Activated B cell treated with CpG ODN at 0.5 μM for 24 hours (primary cell): ENCODE measurements at regions not wholly inside any gene's neighbourhood (a gene's known extent, or its start where the extent isn't known, plus 50 kb on each side); places are given as distances from the start of the nearest gene placed in this dataset.

Experiments used
- ATAC-seq: fragments of 200-7000 bp; cut with Tn5 transposase; one replicate; pipeline ENCODE4 v1.10.0; 2021; ENCODE audit warnings: low read depth, mild to moderate bottlenecking, moderate library complexity
- CTCF ChIA-PET: fragments of 350-600 bp; sonication (Branson Sonifier 250); formaldehyde crosslinking; loops from one replicate; lab custom pipeline; 2021; ENCODE audit warnings: antibody characterized with exemption; lab: Charles Lee
- POLR2A ChIA-PET: fragments of 350-600 bp; sonication (Branson Sonifier 250); formaldehyde crosslinking; loops from one replicate; lab custom pipeline; 2021; ENCODE audit warnings: antibody characterized with exemption; lab: Charles Lee
- DNase-seq: peaks from one replicate; pipeline ENCODE4 v3.0.0; 2022
- H3K27ac Mint-ChIP-seq: one replicate; pipeline ENCODE4 v1.8.0; 2020; ENCODE audit warnings: mixed read lengths
- H3K27me3 Mint-ChIP-seq: one replicate; pipeline ENCODE4 v1.8.0; 2021; ENCODE audit warnings: mixed read lengths
- H3K36me3 Mint-ChIP-seq: one replicate; pipeline ENCODE4 v1.8.0; 2021; ENCODE audit warnings: low read depth, mixed read lengths
- H3K4me1 Mint-ChIP-seq: one replicate; pipeline ENCODE4 v1.8.0; 2021; ENCODE audit warnings: mixed read lengths
- H3K4me3 Mint-ChIP-seq: one replicate; pipeline ENCODE4 v1.8.0; 2020; ENCODE audit warnings: mild to moderate bottlenecking, mixed read lengths
- H3K9me3 Mint-ChIP-seq: one replicate; pipeline ENCODE4 v1.8.0; 2020; ENCODE audit warnings: mixed read lengths
- CTCF ChIP-seq: fragments of 200-600 bp; IDR thresholded peaks from one replicate; pipeline ENCODE4 v1.8.0; 2022; ENCODE audit warnings: antibody characterized with exemption, mild to moderate bottlenecking
- intact Hi-C: fragments of 100-400 bp; cut with micrococcal nuclease; formaldehyde crosslinking; loops from one replicate; pipeline ENCODE4 v1.15.1; 2024

- H3K27ac Mint-ChIP-seq: no peak overlapping the region
- CTCF ChIA-PET: no interaction called here
- no peak for DNase-seq
These were observed 145.3 kb upstream of the SGCD start for GRCh38 chr5:156181656-156182055.

GRCh38 chr5:156182174-156182967, 144.6 kb upstream of the SGCD start:
- ChIA-PET CTCF (no interaction called here), POLR2A (no interaction called here)
- intact Hi-C loops: no loop called here
- Mint-ChIP-seq H3K9me3 (no peaks in the 10 kb centered on the region), H3K4me1 (no peaks in the 10 kb centered on the region), H3K27me3 (no peaks in the 10 kb centered on the region), H3K36me3 (no peaks in the 10 kb centered on the region), H3K4me3 (no peak overlapping the region), H3K27ac (no peak overlapping the region)
- no peak for DNase-seq
- no peak for ATAC-seq
- TF ChIP-seq CTCF: no peak

More at GRCh38 chr5:156181656-156182055, 145.3 kb upstream of the SGCD start:
- Mint-ChIP-seq H3K36me3 (no peaks in the 10 kb centered on the region), H3K27me3 (no peaks in the 10 kb centered on the region), H3K4me1 (no peaks in the 10 kb centered on the region), H3K9me3 (no peaks in the 10 kb centered on the region), H3K4me3 (no peak overlapping the region)
- intact Hi-C loops: no loop called here
- POLR2A ChIA-PET: no interaction called here
- no peak for ATAC-seq
- no peak for TF ChIP-seq CTCF

GRCh38 chr5:156186760-156187159, 140.2 kb upstream of the SGCD start:
- TF ChIP-seq CTCF: no peak
- no peak for DNase-seq
- Mint-ChIP-seq H3K9me3 (no peaks in the 10 kb centered on the region), H3K36me3 (no peaks in the 10 kb centered on the region), H3K27me3 (no peaks in the 10 kb centered on the region), H3K27ac (no peak overlapping the region), H3K4me1 (no peaks in the 10 kb centered on the region), H3K4me3 (no peak overlapping the region)
- ATAC-seq: no peak
- ChIA-PET CTCF (no interaction called here), POLR2A (no interaction called here)
- intact Hi-C loops: no loop called here

GRCh38 chr5:156188016-156188415, 138.9 kb upstream of the SGCD start:
- CTCF ChIA-PET: no interaction called here
- DNase-seq: no peak
- Mint-ChIP-seq H3K4me3 (no peak overlapping the region), H3K4me1 (no peaks in the 10 kb centered on the region), H3K36me3 (no peaks in the 10 kb centered on the region), H3K27ac (no peak overlapping the region), H3K27me3 (no peaks in the 10 kb centered on the region), H3K9me3 (no peaks in the 10 kb centered on the region)
- intact Hi-C loops: no loop called here
- no peak for TF ChIP-seq CTCF
- no peak for ATAC-seq
- POLR2A ChIA-PET: no interaction called here

GRCh38 chr5:156189628-156190027, 137.3 kb upstream of the SGCD start:
- no peak for DNase-seq
- H3K4me3 Mint-ChIP-seq: no peak overlapping the region
- ChIA-PET CTCF (no interaction called here), POLR2A (no interaction called here)
- TF ChIP-seq CTCF: no peak
- H3K36me3 Mint-ChIP-seq: no peaks in the 10 kb centered on the region
- no peaks in the 10 kb centered on the region for H3K9me3 Mint-ChIP-seq
- H3K27ac Mint-ChIP-seq: no peak overlapping the region
- no peaks in the 10 kb centered on the region for H3K27me3 Mint-ChIP-seq
- H3K4me1 Mint-ChIP-seq: no peaks in the 10 kb centered on the region
- ATAC-seq: no peak
- intact Hi-C loops: no loop called here
